ENCODE measurements at regions not wholly inside any gene's neighbourhood (a gene's known extent, or its start where the extent isn't known, plus 50 kb on each side); places are given as distances from the start of the nearest gene placed in this dataset.

- DNase-seq, result no peak
Measured at GRCh38 chr3:7793786-7794185, 707.8 kb upstream of the LMCD1 start.

- DNase-seq, result no peak
Measured at GRCh38 chr3:7798276-7798675, 703.3 kb upstream of the LMCD1 start.

- no peak for DNase-seq
Measured at GRCh38 chr3:7800006-7800780, 701.4 kb upstream of the LMCD1 start.

- no peak for DNase-seq
Measured at GRCh38 chr3:7812490-7812889, 689.1 kb upstream of the LMCD1 start.

GRCh38 chr3:7813365-7813764, 688.3 kb upstream of the LMCD1 start:
- no peak for DNase-seq

GRCh38 chr3:7817239-7817638, 684.4 kb upstream of the LMCD1 start:
- no peak for DNase-seq

- DNase-seq, result no peak
Measured at GRCh38 chr3:7820969-7821368, 680.7 kb upstream of the LMCD1 start.

- no peak for DNase-seq
Measured at GRCh38 chr3:7821858-7822257, 679.8 kb upstream of the LMCD1 start.

- no peak for DNase-seq
Measured at GRCh38 chr3:7841451-7841850, 660.2 kb upstream of the LMCD1 start.

- DNase-seq, result no peak
Measured at GRCh38 chr3:7843441-7843840, 658.2 kb upstream of the LMCD1 start.

- DNase-seq, result no peak
Measured at GRCh38 chr3:7847021-7847420, 654.6 kb upstream of the LMCD1 start.

GRCh38 chr3:7847521-7847920, 654.1 kb upstream of the LMCD1 start:
- no peak for DNase-seq

- no peak for DNase-seq
Measured at GRCh38 chr3:7854266-7854665, 647.4 kb upstream of the LMCD1 start.

- DNase-seq, result no peak
Measured at GRCh38 chr3:7854721-7855120, 646.9 kb upstream of the LMCD1 start.

- DNase-seq, result no peak
Measured at GRCh38 chr3:7865611-7866010, 636.0 kb upstream of the LMCD1 start.

- DNase-seq, result no peak
Measured at GRCh38 chr3:7867587-7867986, 634.0 kb upstream of the LMCD1 start.

- no peak for DNase-seq
Measured at GRCh38 chr3:7871003-7871560, 630.5 kb upstream of the LMCD1 start.

- DNase-seq, result no peak
Measured at GRCh38 chr3:7874116-7874515, 627.5 kb upstream of the LMCD1 start.

- no peak for DNase-seq
Measured at GRCh38 chr3:7875925-7876324, 625.7 kb upstream of the LMCD1 start.

- DNase-seq, result no peak
Measured at GRCh38 chr3:7876741-7877297, 624.8 kb upstream of the LMCD1 start.

- DNase-seq, result no peak
Measured at GRCh38 chr3:7877312-7877711, 624.3 kb upstream of the LMCD1 start.

GRCh38 chr3:7879572-7879971, 622.1 kb upstream of the LMCD1 start:
- DNase-seq, result no peak

GRCh38 chr3:7881946-7882345, 619.7 kb upstream of the LMCD1 start:
- DNase-seq, result no peak

- DNase-seq, result no peak
Measured at GRCh38 chr3:7897655-7898054, 604.0 kb upstream of the LMCD1 start.

GRCh38 chr3:7913283-7913682, 588.3 kb upstream of the LMCD1 start:
- no peak for DNase-seq
